NT2/D1 (cell line): ENCODE measurements at regions not wholly inside any gene's neighbourhood (a gene's known extent, or its start where the extent isn't known, plus 50 kb on each side); places are given as distances from the start of the nearest gene placed in this dataset.

Source experiments
- SUZ12 ChIP-seq: IDR thresholded peaks from 2 replicates; pipeline ENCODE4 v1.6.1; 2011; ENCODE audit not compliant: insufficient read length, insufficient read depth; ENCODE audit errors: extremely low read depth
- ZNF274 ChIP-seq: IDR thresholded peaks from 2 replicates; pipeline ENCODE4 v1.6.1; 2011; ENCODE audit warnings: mild to moderate bottlenecking, low read depth, low read length

DNA sequence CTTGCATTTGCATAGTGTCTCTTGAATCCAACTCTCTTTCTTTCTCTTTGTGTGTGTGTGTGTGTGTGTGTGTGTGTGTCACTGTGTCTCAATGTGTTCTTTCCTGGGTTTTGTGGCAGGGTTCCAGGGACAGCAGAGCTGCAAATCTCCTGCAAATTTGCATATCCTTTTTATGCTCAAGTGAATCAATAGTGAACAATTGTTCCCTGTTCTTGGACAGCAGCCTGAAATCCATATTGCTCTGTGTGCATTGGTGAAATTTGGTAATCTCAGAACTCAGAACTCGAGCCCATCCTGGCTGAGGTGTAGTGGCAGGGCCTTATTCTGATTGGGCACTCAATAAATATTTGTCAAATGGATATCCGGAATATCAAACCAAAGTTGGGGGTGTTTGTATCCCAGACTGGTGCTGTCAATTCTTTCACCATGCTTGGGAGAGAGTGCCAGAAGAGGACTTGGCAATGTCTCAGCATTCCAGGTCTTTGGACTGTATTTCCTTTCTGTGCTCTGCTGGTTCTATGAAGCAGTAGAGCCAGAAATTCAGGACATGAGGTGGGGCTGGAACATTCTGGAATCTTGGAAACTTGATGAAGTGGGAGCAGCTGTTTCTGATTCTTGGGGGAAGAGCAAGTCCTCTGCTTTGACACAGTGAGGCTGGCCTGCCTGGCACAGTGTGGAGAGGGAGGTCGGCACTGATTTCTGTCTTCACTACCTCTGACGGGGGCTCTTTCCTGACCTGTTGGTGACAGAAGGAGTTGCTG is 380.6 kb upstream of the C2CD4B start:
- TF ChIP-seq ZNF274, result no peak
- TF ChIP-seq SUZ12, result no peak
